ENCODE measurements at regions not wholly inside any gene's neighbourhood (a gene's known extent, or its start where the extent isn't known, plus 50 kb on each side); places are given as distances from the start of the nearest gene placed in this dataset.

DNA sequence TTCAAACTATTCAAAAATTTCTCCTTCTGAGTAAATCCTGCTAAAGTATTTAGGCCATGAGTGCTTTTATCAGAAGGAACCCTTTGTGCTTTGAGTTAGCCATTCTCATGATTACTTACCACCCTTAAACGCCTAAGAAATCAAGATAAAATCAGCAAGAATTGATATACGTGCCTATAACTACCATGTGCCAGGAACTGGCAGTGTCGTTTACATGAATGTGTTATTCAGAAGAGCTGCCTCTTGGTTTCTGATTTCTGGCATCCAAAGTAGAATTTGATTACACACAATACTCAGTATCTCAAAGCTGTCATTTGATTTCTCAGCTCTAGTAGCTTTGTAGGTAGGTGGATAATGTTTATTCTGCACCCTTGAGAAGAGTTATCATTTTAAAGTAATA lies 351.3 kb upstream of the CCDC54 start:
- DNase-seq (ENCODE audit: low read depth): peak; percentile 45
- no peak for TF ChIP-seq CTCF (IDR thresholded peaks at IDR 0.05; ENCODE audit: control insufficient read depth, extremely low read depth, insufficient read depth)
- no peak overlapping the region for H3K4me3 ChIP-seq (ENCODE audit: low read depth, low read length)

GRCh38 chr3:107028086-107028485 lies 349.2 kb upstream of the CCDC54 start:
- H3K4me3 ChIP-seq (ENCODE audit: low read depth, low read length): no peak overlapping the region
- TF ChIP-seq CTCF (IDR thresholded peaks at IDR 0.05; ENCODE audit: control insufficient read depth, extremely low read depth, insufficient read depth): no peak
- DNase-seq (ENCODE audit: low read depth): no peak

GRCh38 chr3:107028626-107029025 lies 348.6 kb upstream of the CCDC54 start:
- no peak for TF ChIP-seq CTCF (IDR thresholded peaks at IDR 0.05; ENCODE audit: control insufficient read depth, extremely low read depth, insufficient read depth)
- no peak overlapping the region for H3K4me3 ChIP-seq (ENCODE audit: low read depth, low read length)
- no peak for DNase-seq (ENCODE audit: low read depth)

- no peak for DNase-seq (ENCODE audit: low read depth)
- TF ChIP-seq CTCF (IDR thresholded peaks at IDR 0.05; ENCODE audit: control insufficient read depth, extremely low read depth, insufficient read depth): no peak
Observed at GRCh38 chr3:107032111-107032510, 345.1 kb upstream of the CCDC54 start.

DNA sequence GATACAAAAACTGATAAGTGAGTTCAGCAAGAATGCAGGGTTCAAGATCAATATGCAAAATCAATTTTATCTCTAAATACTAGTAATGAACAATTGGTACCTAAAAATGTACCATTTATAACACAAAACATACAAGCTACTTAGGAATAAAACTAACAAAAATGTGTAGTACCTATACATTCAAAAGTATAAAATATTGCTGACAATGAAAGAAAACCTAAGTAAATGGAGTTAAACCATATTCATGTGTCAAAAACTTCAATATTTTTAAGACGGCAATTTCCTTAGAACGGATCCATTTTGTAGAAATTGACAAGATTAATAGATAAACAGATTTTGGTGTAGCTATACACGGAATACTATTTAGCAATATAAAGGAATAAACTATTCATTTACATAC lies 343.1 kb upstream of the CCDC54 start:
- no peak for TF ChIP-seq CTCF (IDR thresholded peaks at IDR 0.05; ENCODE audit: control insufficient read depth, extremely low read depth, insufficient read depth)
- H3K4me3 ChIP-seq (ENCODE audit: low read depth, low read length): no peak overlapping the region
- DNase-seq (ENCODE audit: low read depth): no peak

More at GRCh38 chr3:107032111-107032510, 345.1 kb upstream of the CCDC54 start:
- H3K4me3 ChIP-seq (ENCODE audit: low read depth, low read length): no peak overlapping the region

GRCh38 chr3:107035176-107035575 lies 342.1 kb upstream of the CCDC54 start:
- H3K4me3 ChIP-seq (ENCODE audit: low read depth, low read length): no peak overlapping the region
- TF ChIP-seq CTCF (IDR thresholded peaks at IDR 0.05; ENCODE audit: control insufficient read depth, extremely low read depth, insufficient read depth): no peak
- DNase-seq (ENCODE audit: low read depth): no peak

- no peak overlapping the region for H3K4me3 ChIP-seq (ENCODE audit: low read depth, low read length)
- no peak for TF ChIP-seq CTCF (IDR thresholded peaks at IDR 0.05; ENCODE audit: control insufficient read depth, extremely low read depth, insufficient read depth)
- no peak for DNase-seq (ENCODE audit: low read depth)
Observed at GRCh38 chr3:107044677-107045076, 332.6 kb upstream of the CCDC54 start.

Measured in LNCaP clone FGC (cell line).